ENCODE measurements at regions not wholly inside any gene's neighbourhood (a gene's known extent, or its start where the extent isn't known, plus 50 kb on each side); places are given as distances from the start of the nearest gene placed in this dataset.

DNA sequence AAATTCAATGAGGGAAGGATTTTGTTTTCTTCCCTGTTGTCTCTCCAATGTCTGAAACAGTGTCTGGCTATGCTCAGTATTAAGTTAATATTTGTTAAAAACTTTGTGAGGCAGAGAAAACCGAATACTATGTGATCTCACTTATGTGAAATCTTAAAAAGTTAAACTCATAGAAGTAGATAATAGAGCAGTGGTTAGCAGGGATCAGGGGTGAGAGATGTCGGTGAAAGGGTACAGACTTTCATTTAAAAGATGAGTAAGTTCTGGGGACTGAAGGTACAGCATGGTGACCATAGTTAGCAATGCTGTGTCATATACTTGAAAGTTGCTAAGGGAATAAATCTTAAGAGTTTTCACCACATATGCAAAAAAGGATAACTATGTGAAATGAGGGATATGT is 244.6 kb downstream of the AASDHPPT start:
- ChIA-PET CTCF (no interaction called here), POLR2A (no interaction called here)
- Mint-ChIP-seq H3K4me1 (ENCODE audit: low read depth, unreplicated experiment) (no peaks in the 10 kb centered on the region), H3K27me3 (ENCODE audit: insufficient read depth, unreplicated experiment) (no peaks in the 10 kb centered on the region), H3K4me3 (ENCODE audit: unreplicated experiment) (no peak overlapping the region), H3K27ac (ENCODE audit: unreplicated experiment) (no peak overlapping the region), H3K9me3 (ENCODE audit: unreplicated experiment) (peaks cover 21% of the 10 kb centered on the region), H3K36me3 (ENCODE audit: insufficient read depth, unreplicated experiment) (peaks cover 5% of the 10 kb centered on the region)
- no peak for DNase-seq
- TF ChIP-seq, protein P1, sequence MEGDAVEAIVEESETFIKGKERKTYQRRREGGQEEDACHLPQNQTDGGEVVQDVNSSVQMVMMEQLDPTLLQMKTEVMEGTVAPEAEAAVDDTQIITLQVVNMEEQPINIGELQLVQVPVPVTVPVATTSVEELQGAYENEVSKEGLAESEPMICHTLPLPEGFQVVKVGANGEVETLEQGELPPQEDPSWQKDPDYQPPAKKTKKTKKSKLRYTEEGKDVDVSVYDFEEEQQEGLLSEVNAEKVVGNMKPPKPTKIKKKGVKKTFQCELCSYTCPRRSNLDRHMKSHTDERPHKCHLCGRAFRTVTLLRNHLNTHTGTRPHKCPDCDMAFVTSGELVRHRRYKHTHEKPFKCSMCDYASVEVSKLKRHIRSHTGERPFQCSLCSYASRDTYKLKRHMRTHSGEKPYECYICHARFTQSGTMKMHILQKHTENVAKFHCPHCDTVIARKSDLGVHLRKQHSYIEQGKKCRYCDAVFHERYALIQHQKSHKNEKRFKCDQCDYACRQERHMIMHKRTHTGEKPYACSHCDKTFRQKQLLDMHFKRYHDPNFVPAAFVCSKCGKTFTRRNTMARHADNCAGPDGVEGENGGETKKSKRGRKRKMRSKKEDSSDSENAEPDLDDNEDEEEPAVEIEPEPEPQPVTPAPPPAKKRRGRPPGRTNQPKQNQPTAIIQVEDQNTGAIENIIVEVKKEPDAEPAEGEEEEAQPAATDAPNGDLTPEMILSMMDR (IDR thresholded peaks at IDR 0.05; ENCODE audit: insufficient read depth in 1 of 2, low read depth in 1 of 2, low read length in 1 of 2, severe bottlenecking in 1 of 2, unreplicated experiment in 1 of 2): no peak
- H3K4me1 ChIP-seq: no peaks in the 10 kb centered on the region
- no peaks in the 10 kb centered on the region for H3K36me3 ChIP-seq (ENCODE audit: control insufficient read depth, insufficient read depth, low read length)
- intact Hi-C loops (cut with micrococcal nuclease; ENCODE audit: unreplicated experiment): loop anchor here (10.0 kb wide), 1 partner anchor 263 kb away; no protein-coding TSS in a partner anchor
- no peaks in the 10 kb centered on the region for H3K27me3 ChIP-seq (replicated peaks; ENCODE audit: control insufficient read depth, insufficient read depth, low read length)
- BruUV-seq (replicated peaks): no TSS peak
- no peak overlapping the region for H3K4me3 ChIP-seq (ENCODE audit: low read depth, low read length)
- peaks cover 34% of the 10 kb centered on the region for H3K9me3 ChIP-seq

DNA sequence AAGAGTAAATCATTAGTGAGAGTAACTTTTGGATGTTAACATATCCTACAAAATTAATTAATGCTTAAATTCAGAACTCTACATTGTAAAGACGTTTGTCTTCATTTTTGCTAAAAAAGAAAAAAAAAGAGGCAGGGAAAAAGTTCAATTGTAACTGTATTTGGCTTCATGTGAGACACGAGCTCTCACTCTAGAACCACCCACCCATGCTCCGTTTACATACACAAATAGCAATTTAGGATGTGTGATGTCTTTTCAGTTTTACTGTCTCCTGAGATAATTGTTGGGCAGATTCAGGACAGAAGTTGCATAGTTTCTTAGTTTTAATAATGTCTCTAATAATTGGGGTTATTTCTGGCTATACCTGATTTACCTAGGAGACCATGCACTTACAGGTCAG is 248.6 kb downstream of the AASDHPPT start:
- H3K27me3 Mint-ChIP-seq (ENCODE audit: insufficient read depth, unreplicated experiment): no peaks in the 10 kb centered on the region
- POLR2A ChIA-PET: no interaction called here
- intact Hi-C loops (cut with micrococcal nuclease; ENCODE audit: unreplicated experiment): loop anchor here (5.0 to 10.0 kb wide), 2 partner anchors 136 to 259 kb away; no protein-coding TSS in a partner anchor
- H3K4me3 Mint-ChIP-seq (ENCODE audit: unreplicated experiment): no peak overlapping the region
- no peaks in the 10 kb centered on the region; the same call in 1 of the 2 replicates for H3K4me1 ChIP-seq
- H3K9me3 ChIP-seq: peaks cover 9% of the 10 kb centered on the region; the same call in 1 of the 2 replicates
- no peak for DNase-seq
- CTCF ChIA-PET: no interaction called here
- peaks cover 35% of the 10 kb centered on the region for H3K9me3 Mint-ChIP-seq (ENCODE audit: unreplicated experiment)
- no peak overlapping the region for H3K27ac Mint-ChIP-seq (ENCODE audit: unreplicated experiment)
- TF ChIP-seq, protein P1 (IDR thresholded peaks at IDR 0.05; ENCODE audit: insufficient read depth in 1 of 2, low read depth in 1 of 2, low read length in 1 of 2, severe bottlenecking in 1 of 2, unreplicated experiment in 1 of 2): no peak
- no peaks in the 10 kb centered on the region for H3K4me1 Mint-ChIP-seq (ENCODE audit: low read depth, unreplicated experiment)
- H3K4me3 ChIP-seq (ENCODE audit: low read depth, low read length): no peak overlapping the region
- H3K27me3 ChIP-seq (replicated peaks; ENCODE audit: control insufficient read depth, insufficient read depth, low read length): no peaks in the 10 kb centered on the region
- H3K36me3 ChIP-seq (ENCODE audit: control insufficient read depth, insufficient read depth, low read length): no peaks in the 10 kb centered on the region
- BruUV-seq (replicated peaks): no TSS peak
- no peaks in the 10 kb centered on the region for H3K36me3 Mint-ChIP-seq (ENCODE audit: insufficient read depth, unreplicated experiment)

DNA sequence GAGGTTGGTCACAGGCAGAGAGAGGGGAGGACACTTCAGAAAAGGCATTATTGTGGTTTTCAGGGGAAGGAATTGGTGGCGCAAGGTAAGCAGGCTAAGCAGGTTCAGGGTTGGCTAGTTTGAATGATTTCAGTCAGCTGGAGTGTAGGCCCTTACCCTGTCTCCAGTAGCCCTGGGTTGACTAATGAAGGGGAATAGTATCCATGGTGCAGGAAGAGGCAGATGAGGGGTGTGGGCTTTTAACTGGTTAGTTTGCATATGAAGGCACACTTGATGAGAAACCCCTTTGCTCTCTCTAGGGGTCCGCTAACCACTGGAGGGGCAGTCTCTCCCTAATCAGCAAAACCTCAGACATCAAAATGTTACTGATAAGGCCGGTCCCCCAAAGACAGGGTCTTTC is 249.7 kb downstream of the AASDHPPT start:
- ChIA-PET CTCF (no interaction called here), POLR2A (no interaction called here)
- no TSS peak for BruUV-seq (replicated peaks)

More for the DNA sequence above, 249.7 kb downstream of the AASDHPPT start:
- Histone ChIP-seq H3K4me1 (no peaks in the 10 kb centered on the region; the same call in 1 of the 2 replicates), H3K4me3 (ENCODE audit: low read depth, low read length) (no peak overlapping the region), H3K36me3 (ENCODE audit: control insufficient read depth, insufficient read depth, low read length) (no peaks in the 10 kb centered on the region), H3K27me3 (replicated peaks; ENCODE audit: control insufficient read depth, insufficient read depth, low read length) (no peaks in the 10 kb centered on the region), H3K9me3 (peaks cover 9% of the 10 kb centered on the region; the same call in 1 of the 2 replicates)
- Mint-ChIP-seq H3K27ac (ENCODE audit: unreplicated experiment) (no peak overlapping the region), H3K9me3 (ENCODE audit: unreplicated experiment) (peaks cover 33% of the 10 kb centered on the region), H3K36me3 (ENCODE audit: insufficient read depth, unreplicated experiment) (no peaks in the 10 kb centered on the region), H3K4me3 (ENCODE audit: unreplicated experiment) (no peak overlapping the region), H3K27me3 (ENCODE audit: insufficient read depth, unreplicated experiment) (no peaks in the 10 kb centered on the region), H3K4me1 (ENCODE audit: low read depth, unreplicated experiment) (no peaks in the 10 kb centered on the region)
- DNase-seq: no peak
- intact Hi-C loops (cut with micrococcal nuclease; ENCODE audit: unreplicated experiment): loop anchor here (5.0 to 10.0 kb wide), 2 partner anchors 135 to 258 kb away; no protein-coding TSS in a partner anchor
- TF ChIP-seq, protein P1 (IDR thresholded peaks at IDR 0.05; ENCODE audit: insufficient read depth in 1 of 2, low read depth in 1 of 2, low read length in 1 of 2, severe bottlenecking in 1 of 2, unreplicated experiment in 1 of 2): no peak

Data from Caco-2 (cell line).